ENCODE measurements at regions not wholly inside any gene's neighbourhood (a gene's known extent, or its start where the extent isn't known, plus 50 kb on each side); places are given as distances from the start of the nearest gene placed in this dataset.

DNA sequence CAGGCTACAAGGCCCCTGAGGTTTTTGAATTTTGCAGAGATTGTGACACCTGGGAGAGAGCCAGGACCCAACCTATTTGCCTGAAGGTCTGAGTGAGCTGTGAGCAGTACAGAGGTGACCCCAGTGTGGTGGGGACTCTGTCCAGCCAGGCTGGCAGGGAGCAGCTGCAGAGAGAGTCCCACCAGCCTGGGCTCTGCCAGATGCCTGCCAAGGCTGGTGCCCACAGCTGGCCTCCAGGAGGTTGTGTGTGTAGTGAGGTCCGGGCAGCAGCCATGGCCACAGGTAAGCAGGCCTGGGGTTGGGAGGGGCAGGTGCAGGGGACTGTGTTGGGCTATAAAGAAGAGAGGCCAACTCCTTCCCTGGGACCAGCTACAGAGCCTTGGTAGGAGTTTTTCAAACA, 144.8 kb downstream of the CRYBB2 start:
- intact Hi-C loops (cut with micrococcal nuclease) (loop anchor here (5.0 kb wide), 2 partner anchors 53 to 338 kb away; no protein-coding TSS in a partner anchor), dilution Hi-C loops (cut with MboI; ENCODE audit: extremely low pct_ligation_motif_present, low sequenced_read_pairs) (no loop called here)
- Histone ChIP-seq H4K20me1 (replicated peaks; ENCODE audit: control insufficient read depth, extremely low read depth, insufficient read depth, low read length) (no peaks in the 10 kb centered on the region), H3K9me1 (replicated peaks; ENCODE audit: control insufficient read depth, extremely low read depth, insufficient read depth, low read length) (no peaks in the 10 kb centered on the region), H3K9ac (replicated peaks; ENCODE audit: extremely low read depth, insufficient read depth, low read length) (no peak overlapping the region), H3K36me3 (ENCODE audit: control insufficient read depth in 2 of 2, extremely low read depth in 1 of 2, insufficient read depth in 2 of 2, low read length in 2 of 2) (peaks cover 0 to 2% of the 10 kb centered on the region in 2 experiments), H3K9me3 (replicated peaks; ENCODE audit: control insufficient read depth, insufficient read depth, low read length) (no peaks in the 10 kb centered on the region), H3K4me3 (replicated peaks in 1 of 3; ENCODE audit: insufficient read depth in 1 of 3, low read depth in 1 of 3, low read length in 3 of 3) (no peak overlapping the region), H3K27me3 (ENCODE audit: control insufficient read depth in 2 of 2, insufficient read depth in 2 of 2, low read length in 2 of 2) (no peaks in the 10 kb centered on the region), H3K4me1 (ENCODE audit: control insufficient read depth, extremely low read depth, insufficient read depth, low read length) (peaks cover 10% of the 10 kb centered on the region), H3K79me2 (ENCODE audit: control insufficient read depth, insufficient read depth, low read length) (no peaks in the 10 kb centered on the region), H3K27ac (ENCODE audit: insufficient read depth, low read depth, low read length) (no peak overlapping the region), H3K4me2 (ENCODE audit: insufficient read depth, low read length) (no peak overlapping the region), H2AFZ (ENCODE audit: low read depth, low read length) (no peak overlapping the region)
- FAIRE-seq (no peak), DNase-seq (ENCODE audit: low read depth, low spot score) (no peak)
- TF ChIP-seq POLR2A (IDR thresholded peaks at IDR 0.05; ENCODE audit: low read depth, low read length), result no peak
- TF ChIP-seq FOS (IDR thresholded peaks at IDR 0.05; ENCODE audit: borderline replicate concordance, insufficient read depth, low read length), result no peak
- TF ChIP-seq, protein P1, sequence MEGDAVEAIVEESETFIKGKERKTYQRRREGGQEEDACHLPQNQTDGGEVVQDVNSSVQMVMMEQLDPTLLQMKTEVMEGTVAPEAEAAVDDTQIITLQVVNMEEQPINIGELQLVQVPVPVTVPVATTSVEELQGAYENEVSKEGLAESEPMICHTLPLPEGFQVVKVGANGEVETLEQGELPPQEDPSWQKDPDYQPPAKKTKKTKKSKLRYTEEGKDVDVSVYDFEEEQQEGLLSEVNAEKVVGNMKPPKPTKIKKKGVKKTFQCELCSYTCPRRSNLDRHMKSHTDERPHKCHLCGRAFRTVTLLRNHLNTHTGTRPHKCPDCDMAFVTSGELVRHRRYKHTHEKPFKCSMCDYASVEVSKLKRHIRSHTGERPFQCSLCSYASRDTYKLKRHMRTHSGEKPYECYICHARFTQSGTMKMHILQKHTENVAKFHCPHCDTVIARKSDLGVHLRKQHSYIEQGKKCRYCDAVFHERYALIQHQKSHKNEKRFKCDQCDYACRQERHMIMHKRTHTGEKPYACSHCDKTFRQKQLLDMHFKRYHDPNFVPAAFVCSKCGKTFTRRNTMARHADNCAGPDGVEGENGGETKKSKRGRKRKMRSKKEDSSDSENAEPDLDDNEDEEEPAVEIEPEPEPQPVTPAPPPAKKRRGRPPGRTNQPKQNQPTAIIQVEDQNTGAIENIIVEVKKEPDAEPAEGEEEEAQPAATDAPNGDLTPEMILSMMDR (IDR thresholded peaks at IDR 0.05; ENCODE audit: extremely low read depth in 1 of 2, insufficient read depth in 1 of 2, low read depth in 1 of 2, low read length in 2 of 2), result no peak
- no peak for TF ChIP-seq EZH2 (IDR thresholded peaks at IDR 0.05; ENCODE audit: borderline replicate concordance, low read depth, low read length, severe bottlenecking)
- TF ChIP-seq POLR2AphosphoS5 (IDR thresholded peaks at IDR 0.05; ENCODE audit: insufficient read depth, low read depth, low read length), result no peak
- TF ChIP-seq MYC (IDR thresholded peaks at IDR 0.05; ENCODE audit: low read depth, low read length), result no peak
- TF ChIP-seq, protein P2, sequence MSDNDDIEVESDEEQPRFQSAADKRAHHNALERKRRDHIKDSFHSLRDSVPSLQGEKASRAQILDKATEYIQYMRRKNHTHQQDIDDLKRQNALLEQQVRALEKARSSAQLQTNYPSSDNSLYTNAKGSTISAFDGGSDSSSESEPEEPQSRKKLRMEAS (IDR thresholded peaks at IDR 0.05; ENCODE audit: insufficient read depth, insufficient read length), result no peak
- no peak for TF ChIP-seq JUN (IDR thresholded peaks at IDR 0.05; ENCODE audit: borderline replicate concordance, insufficient read depth, insufficient read length, low read depth)
- ChIA-PET POLR2A (no interaction called here), CTCF (interaction anchor here (1.5 kb wide), 1 partner anchor 408 kb away, joined by 3 read pairs; no protein-coding TSS in a partner anchor)
- BruUV-seq (replicated peaks), result no TSS peak
